GM13977 (cell line): ENCODE measurements at regions not wholly inside any gene's neighbourhood (a gene's known extent, or its start where the extent isn't known, plus 50 kb on each side); places are given as distances from the start of the nearest gene placed in this dataset.

Source experiments
- DNase-seq: peaks from one replicate; pipeline ENCODE4 v3.0.0; 2012; ENCODE audit warnings: low spot score
- in situ Hi-C: fragments of 300-500 bp; cut with MboI; formaldehyde crosslinking; loops from one replicate; pipeline ENCODE4 v1.12.0; 2022; ENCODE audit warnings: low sequenced_read_pairs, low pct_unique_long_range_greater_than_20kb, mixed read lengths, inconsistent platforms; ENCODE audit not compliant: unreplicated experiment
- TF ChIP-seq, protein P1 (sequence below): IDR thresholded peaks from 2 replicates; pipeline ENCODE4 v1.5.1; 2012; ENCODE audit warnings: mild to moderate bottlenecking, control low read depth; ENCODE audit not compliant: insufficient read depth; ENCODE audit errors: extremely low read depth, missing control alignments

DNA sequence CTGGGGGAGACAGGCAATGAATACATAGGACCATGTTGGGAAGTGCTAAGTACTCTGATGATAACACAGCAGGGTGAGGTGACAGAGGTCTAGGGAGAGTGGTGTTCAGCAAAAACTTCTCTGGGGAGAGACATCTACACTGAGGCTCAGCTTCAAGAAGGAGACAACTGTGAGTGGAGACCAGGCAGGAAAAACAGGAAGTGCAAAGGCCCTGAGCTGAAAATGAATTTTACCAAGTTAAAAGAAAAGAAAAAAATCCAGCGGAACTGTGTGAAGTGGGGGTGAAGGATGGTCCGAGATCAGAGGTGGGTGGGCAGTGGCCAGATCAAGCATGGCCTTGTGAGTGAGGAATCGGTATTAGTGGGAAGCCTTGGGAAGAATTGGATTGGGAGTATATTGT, 110.1 kb upstream of the CLSTN2 start:
- TF ChIP-seq, protein P1, sequence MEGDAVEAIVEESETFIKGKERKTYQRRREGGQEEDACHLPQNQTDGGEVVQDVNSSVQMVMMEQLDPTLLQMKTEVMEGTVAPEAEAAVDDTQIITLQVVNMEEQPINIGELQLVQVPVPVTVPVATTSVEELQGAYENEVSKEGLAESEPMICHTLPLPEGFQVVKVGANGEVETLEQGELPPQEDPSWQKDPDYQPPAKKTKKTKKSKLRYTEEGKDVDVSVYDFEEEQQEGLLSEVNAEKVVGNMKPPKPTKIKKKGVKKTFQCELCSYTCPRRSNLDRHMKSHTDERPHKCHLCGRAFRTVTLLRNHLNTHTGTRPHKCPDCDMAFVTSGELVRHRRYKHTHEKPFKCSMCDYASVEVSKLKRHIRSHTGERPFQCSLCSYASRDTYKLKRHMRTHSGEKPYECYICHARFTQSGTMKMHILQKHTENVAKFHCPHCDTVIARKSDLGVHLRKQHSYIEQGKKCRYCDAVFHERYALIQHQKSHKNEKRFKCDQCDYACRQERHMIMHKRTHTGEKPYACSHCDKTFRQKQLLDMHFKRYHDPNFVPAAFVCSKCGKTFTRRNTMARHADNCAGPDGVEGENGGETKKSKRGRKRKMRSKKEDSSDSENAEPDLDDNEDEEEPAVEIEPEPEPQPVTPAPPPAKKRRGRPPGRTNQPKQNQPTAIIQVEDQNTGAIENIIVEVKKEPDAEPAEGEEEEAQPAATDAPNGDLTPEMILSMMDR = no peak
- no peak for DNase-seq
- in situ Hi-C loops = no loop called here

DNA sequence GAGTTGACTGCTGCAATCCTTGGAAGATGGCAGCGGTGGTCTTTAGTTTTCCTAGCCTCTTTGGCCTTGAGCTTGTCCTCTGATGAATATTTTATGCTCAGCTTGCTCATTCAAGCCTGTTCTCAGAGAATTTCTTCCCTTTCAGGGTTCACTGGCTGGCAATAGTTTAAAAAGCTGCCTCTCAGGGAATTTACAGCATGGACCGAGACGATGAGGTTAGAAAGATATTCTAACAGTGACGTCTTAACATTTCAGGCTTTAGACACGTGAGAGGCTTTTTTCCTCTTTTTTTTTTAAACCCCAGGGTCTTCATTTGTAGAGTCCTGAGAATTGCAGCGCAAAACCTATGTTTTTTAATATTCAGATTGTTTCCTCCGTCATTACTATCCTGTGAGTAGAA, 120.3 kb upstream of the CLSTN2 start:
- TF ChIP-seq, protein P1 = no peak
- in situ Hi-C loops = no loop called here
- no peak for DNase-seq

DNA sequence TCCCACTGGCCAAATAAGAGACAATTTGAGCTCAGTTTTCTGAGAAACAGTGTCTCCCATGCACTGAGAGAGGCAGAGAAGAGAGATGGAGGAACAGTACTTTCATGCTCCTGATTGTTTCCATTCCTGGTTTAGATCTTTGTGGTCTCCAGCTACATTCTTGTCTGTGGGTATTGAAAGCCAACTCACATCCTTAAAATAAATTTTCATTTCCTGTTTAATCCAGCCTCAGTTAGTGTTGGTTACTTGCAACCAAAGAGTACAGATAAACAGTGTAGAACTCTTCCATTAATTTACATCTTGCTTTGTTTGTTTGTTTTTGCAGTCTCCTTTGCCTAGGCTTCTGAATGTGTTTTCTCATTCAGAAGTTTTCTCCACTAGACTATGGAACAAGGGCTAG, 123.7 kb upstream of the CLSTN2 start:
- in situ Hi-C loops = no loop called here
- no peak for DNase-seq

DNA sequence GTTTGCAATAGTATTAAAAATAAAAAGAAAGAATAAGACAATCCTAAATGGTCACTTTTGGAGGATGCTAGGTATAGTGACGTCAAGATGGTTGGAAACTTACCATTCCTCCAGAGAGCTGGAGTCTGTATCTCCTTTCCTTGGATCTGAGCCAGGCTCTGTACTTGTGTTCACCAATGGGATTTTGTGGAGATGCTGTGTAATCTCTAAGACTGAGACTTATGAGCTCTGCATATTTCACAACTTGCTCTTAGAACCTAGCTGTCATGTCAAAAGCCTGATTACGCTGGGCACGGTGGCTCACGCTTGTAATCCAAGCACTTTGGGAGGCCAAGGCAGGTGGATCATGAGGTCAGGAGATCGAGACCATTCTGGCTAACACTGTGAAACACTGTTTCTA, 126.8 kb upstream of the CLSTN2 start:
- in situ Hi-C loops = no loop called here
- TF ChIP-seq, protein P1 = no peak
- DNase-seq = no peak

More for the DNA sequence above, 123.7 kb upstream of the CLSTN2 start:
- TF ChIP-seq, protein P1 = no peak

DNA sequence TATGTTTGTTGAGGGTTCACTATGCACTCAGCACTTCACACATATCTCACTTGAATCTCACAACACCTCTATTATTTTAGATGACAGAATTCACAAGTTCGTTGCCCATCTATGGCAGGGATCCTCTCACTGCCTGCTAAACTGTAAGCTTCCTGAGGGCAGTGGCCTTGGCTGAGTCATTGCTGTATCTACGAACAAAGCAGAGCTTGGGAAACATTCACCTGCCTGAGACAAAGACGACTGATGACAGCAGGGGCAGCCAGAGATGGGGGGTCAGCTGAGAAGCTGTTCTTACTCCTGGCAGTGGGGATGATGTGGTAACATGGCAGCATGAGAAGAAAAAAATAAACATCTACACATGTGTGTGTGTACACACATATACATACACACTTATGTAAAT, 125.5 kb upstream of the NMNAT3 start:
- TF ChIP-seq, protein P1 = no peak
- in situ Hi-C loops = no loop called here
- DNase-seq = no peak

DNA sequence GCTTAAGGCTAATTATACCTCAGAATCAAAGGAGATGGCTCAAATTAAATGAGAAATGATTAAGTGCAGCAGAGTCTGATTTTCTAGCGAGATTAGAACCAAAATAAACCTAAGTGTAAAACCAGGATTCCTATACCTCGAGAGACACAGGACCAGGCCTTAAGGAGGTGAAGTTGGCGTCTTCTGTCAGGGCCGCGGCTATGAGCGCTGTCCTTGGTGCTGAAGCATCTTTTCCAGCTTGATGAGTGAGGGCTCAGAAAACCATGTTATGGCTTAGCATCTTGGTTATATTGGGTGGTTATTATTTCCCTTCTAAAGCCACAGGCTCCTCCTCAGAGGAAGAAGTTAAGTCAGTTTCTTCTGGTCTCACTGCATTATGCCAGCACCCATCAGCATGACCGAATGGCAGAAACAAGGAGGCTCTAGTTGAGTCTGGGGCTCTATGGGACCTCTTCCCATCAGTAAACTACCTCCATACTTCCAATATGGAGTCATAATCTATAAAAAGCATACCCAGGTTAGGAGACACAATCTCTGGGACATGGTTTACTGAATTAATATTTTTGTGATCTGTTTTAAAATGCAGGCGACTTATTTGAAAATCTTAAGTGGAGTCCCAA, 120.1 kb upstream of the NMNAT3 start:
- DNase-seq = peak; percentile 9
- TF ChIP-seq, protein P1 = no peak
- in situ Hi-C loops = no loop called here
